GM12892 (cell line): ENCODE measurements at regions not wholly inside any gene's neighbourhood (a gene's known extent, or its start where the extent isn't known, plus 50 kb on each side); places are given as distances from the start of the nearest gene placed in this dataset.

ENCODE experiments used
- DNase-seq: peaks from one replicate; pipeline ENCODE4 v3.0.0; 2011; ENCODE audit not compliant: insufficient read length
- FAIRE-seq: peaks from 2 replicates; lab custom pipeline; 2011; peaks lifted over from hg19 to GRCh38; lab: Jason Lieb, UNC
- POLR2A ChIP-seq: IDR thresholded peaks from 2 replicates; pipeline ENCODE4 v1.6.1; 2011; ENCODE audit warnings: low read depth, low read length, control low read depth
- POLR2AphosphoS5 ChIP-seq: IDR thresholded peaks from 2 replicates; pipeline ENCODE4 v1.6.1; 2011; ENCODE audit warnings: low read depth, low read length, control low read depth
- TAF1 ChIP-seq: IDR thresholded peaks from 2 replicates; pipeline ENCODE4 v1.6.1; 2011; ENCODE audit warnings: low read depth, mild to moderate bottlenecking, control low read depth, low read length, borderline replicate concordance

- DNase-seq (no peak), FAIRE-seq (peak; percentile 42)
- TF ChIP-seq POLR2AphosphoS5 (no peak), TAF1 (no peak), POLR2A (no peak)
Observed at GRCh38 chr21:36532769-36533467, 53.0 kb upstream of the CLDN14 start.

- TF ChIP-seq TAF1 (no peak), POLR2AphosphoS5 (no peak), POLR2A (no peak)
- DNase-seq (no peak), FAIRE-seq (peak; percentile 73)
Observed at GRCh38 chr21:36533468-36533848, 53.5 kb upstream of the CLDN14 start.

- FAIRE-seq: peak; percentile 85
Observed at GRCh38 chr21:36534656-36535055, 54.7 kb upstream of the CLDN14 start.

GRCh38 chr21:36535618-36536241 lies 55.8 kb upstream of the CLDN14 start:
- FAIRE-seq (peak; percentile 99), DNase-seq (peak; percentile 33)
- TF ChIP-seq POLR2AphosphoS5 (peak; percentile 78), POLR2A (peak; percentile 56; the same call in 1 of the 2 replicates), TAF1 (0 out of 2 replicates have a peak, but pooled peaks have one; percentile 34)

More at GRCh38 chr21:36534656-36535055, 54.7 kb upstream of the CLDN14 start:
- TF ChIP-seq POLR2A (no peak), POLR2AphosphoS5 (0 out of 2 replicates have a peak, but pooled peaks have one; percentile 28)
- no peak for DNase-seq

GRCh38 chr21:36538761-36539160 lies 58.8 kb upstream of the CLDN14 start:
- TF ChIP-seq TAF1 (no peak), POLR2A (no peak), POLR2AphosphoS5 (no peak)
- FAIRE-seq: no peak

GRCh38 chr21:36539434-36540150 lies 59.7 kb upstream of the CLDN14 start:
- DNase-seq (no peak), FAIRE-seq (peak; percentile 88)

More at GRCh38 chr21:36538761-36539160, 58.8 kb upstream of the CLDN14 start:
- no peak for DNase-seq

GRCh38 chr21:36540700-36541099 lies 60.8 kb upstream of the CLDN14 start:
- FAIRE-seq (peak; percentile 87), DNase-seq (no peak)
- TF ChIP-seq POLR2A (peak; percentile 21; the same call in 1 of the 2 replicates), POLR2AphosphoS5 (peak; percentile 20; the same call in 1 of the 2 replicates), TAF1 (no peak)

More at GRCh38 chr21:36539434-36540150, 59.7 kb upstream of the CLDN14 start:
- TF ChIP-seq POLR2AphosphoS5 (no peak), POLR2A (peak; percentile 45; the same call in 1 of the 2 replicates), TAF1 (no peak)

GRCh38 chr21:36541721-36542139 lies 61.8 kb upstream of the CLDN14 start:
- FAIRE-seq: peak; percentile 67
- TF ChIP-seq POLR2A (peak; percentile 51), TAF1 (no peak), POLR2AphosphoS5 (peak; percentile 55; the same call in 1 of the 2 replicates)

GRCh38 chr21:36542312-36543101 lies 62.6 kb upstream of the CLDN14 start:
- TF ChIP-seq POLR2AphosphoS5 (peak; percentile 71), TAF1 (peak; percentile 72; the same call in 1 of the 2 replicates), POLR2A (peak; percentile 86)
- DNase-seq (peak; percentile 64), FAIRE-seq (peak; percentile 97)

More at GRCh38 chr21:36541721-36542139, 61.8 kb upstream of the CLDN14 start:
- no peak for DNase-seq

- no peak for TF ChIP-seq TAF1
- no peak for TF ChIP-seq POLR2A
- no peak for TF ChIP-seq POLR2AphosphoS5
- no peak for FAIRE-seq
- DNase-seq: no peak
Observed at GRCh38 chr21:36543924-36544323, 64.0 kb upstream of the CLDN14 start.

GRCh38 chr21:36544545-36544944 lies 64.6 kb upstream of the CLDN14 start:
- FAIRE-seq: no peak
- DNase-seq: no peak
- TF ChIP-seq POLR2AphosphoS5: no peak
- TF ChIP-seq TAF1: no peak
- no peak for TF ChIP-seq POLR2A
